ENCODE measurements at regions not wholly inside any gene's neighbourhood (a gene's known extent, or its start where the extent isn't known, plus 50 kb on each side); places are given as distances from the start of the nearest gene placed in this dataset.

- Mint-ChIP-seq H3K36me3 (ENCODE audit: low read depth) (peaks cover 7% of the 10 kb centered on the region), H3K9me3 (peaks cover 8% of the 10 kb centered on the region), H3K27me3 (ENCODE audit: low read depth) (no peaks in the 10 kb centered on the region), H3K27ac (peak overlapping the region in 1 of 3 experiments; percentile 90), H3K4me3 (no peak overlapping the region), H3K4me1 (peaks cover 12% of the 10 kb centered on the region)
- no peak for TF ChIP-seq CTCF (IDR thresholded peaks at IDR 0.05; ENCODE audit: unreplicated experiment in 3 of 3)
Observed at GRCh38 chrX:28205126-28205525, 223.9 kb upstream of the DCAF8L1 start.

GRCh38 chrX:28189011-28189410 lies 207.8 kb upstream of the DCAF8L1 start:
- no peak overlapping the region for H3K4me3 Mint-ChIP-seq
- H3K27ac Mint-ChIP-seq = no peak overlapping the region
- TF ChIP-seq CTCF (IDR thresholded peaks at IDR 0.05; ENCODE audit: unreplicated experiment in 3 of 3) = no peak
- H3K27me3 Mint-ChIP-seq (ENCODE audit: low read depth) = no peaks in the 10 kb centered on the region
- H3K4me1 Mint-ChIP-seq = no peaks in the 10 kb centered on the region
- peaks cover 12% of the 10 kb centered on the region for H3K9me3 Mint-ChIP-seq
- H3K36me3 Mint-ChIP-seq (ENCODE audit: low read depth) = no peaks in the 10 kb centered on the region

- Mint-ChIP-seq H3K4me1 (no peaks in the 10 kb centered on the region), H3K36me3 (ENCODE audit: low read depth) (no peaks in the 10 kb centered on the region), H3K9me3 (peaks cover 11% of the 10 kb centered on the region), H3K27ac (no peak overlapping the region), H3K4me3 (no peak overlapping the region), H3K27me3 (ENCODE audit: low read depth) (no peaks in the 10 kb centered on the region)
- no peak for TF ChIP-seq CTCF (IDR thresholded peaks at IDR 0.05; ENCODE audit: unreplicated experiment in 3 of 3)
Observed at GRCh38 chrX:28188526-28188925, 207.3 kb upstream of the DCAF8L1 start.

GRCh38 chrX:28180096-28180495 lies 198.8 kb upstream of the DCAF8L1 start:
- Mint-ChIP-seq H3K36me3 (ENCODE audit: low read depth) (no peaks in the 10 kb centered on the region), H3K4me3 (no peak overlapping the region), H3K27me3 (ENCODE audit: low read depth) (no peaks in the 10 kb centered on the region), H3K27ac (peak overlapping the region in 1 of 3 experiments; percentile 68), H3K4me1 (peaks cover 5% of the 10 kb centered on the region), H3K9me3 (peaks cover 6% of the 10 kb centered on the region)
- no peak for TF ChIP-seq CTCF (IDR thresholded peaks at IDR 0.05; ENCODE audit: unreplicated experiment in 3 of 3)

GRCh38 chrX:28178206-28178605 lies 197.0 kb upstream of the DCAF8L1 start:
- H3K4me3 Mint-ChIP-seq = no peak overlapping the region
- no peaks in the 10 kb centered on the region for H3K27me3 Mint-ChIP-seq (ENCODE audit: low read depth)
- TF ChIP-seq CTCF (IDR thresholded peaks at IDR 0.05; ENCODE audit: unreplicated experiment in 3 of 3) = no peak
- H3K27ac Mint-ChIP-seq = no peak overlapping the region
- H3K9me3 Mint-ChIP-seq = peaks cover 6% of the 10 kb centered on the region
- no peaks in the 10 kb centered on the region for H3K36me3 Mint-ChIP-seq (ENCODE audit: low read depth)
- peaks cover 5% of the 10 kb centered on the region for H3K4me1 Mint-ChIP-seq

GRCh38 chrX:28177202-28177601 lies 196.0 kb upstream of the DCAF8L1 start:
- TF ChIP-seq CTCF (IDR thresholded peaks at IDR 0.05; ENCODE audit: unreplicated experiment in 3 of 3) = peak in 1 of 3 experiments; percentile 25
- no peaks in the 10 kb centered on the region for H3K27me3 Mint-ChIP-seq (ENCODE audit: low read depth)
- H3K36me3 Mint-ChIP-seq (ENCODE audit: low read depth) = no peaks in the 10 kb centered on the region

More at GRCh38 chrX:28177202-28177601, 196.0 kb upstream of the DCAF8L1 start:
- no peak overlapping the region for H3K4me3 Mint-ChIP-seq
- H3K4me1 Mint-ChIP-seq = peaks cover 5% of the 10 kb centered on the region
- H3K9me3 Mint-ChIP-seq = peaks cover 8% of the 10 kb centered on the region
- no peak overlapping the region for H3K27ac Mint-ChIP-seq

Measured in nephron (organoid).